ENCODE measurements at regions not wholly inside any gene's neighbourhood (a gene's known extent, or its start where the extent isn't known, plus 50 kb on each side); places are given as distances from the start of the nearest gene placed in this dataset.
"Not testable (repeated sequence)": the region's sequence is repeated elsewhere in the genome, so short reads cannot be mapped to it uniquely, and the experiment has no call there.

- DNase-seq (ENCODE audit: low spot score in 2 of 2) (no peak), FAIRE-seq (no peak)
These were observed 160.3 kb upstream of the NRP1 start for GRCh38 chr10:33494694-33495265.

DNA sequence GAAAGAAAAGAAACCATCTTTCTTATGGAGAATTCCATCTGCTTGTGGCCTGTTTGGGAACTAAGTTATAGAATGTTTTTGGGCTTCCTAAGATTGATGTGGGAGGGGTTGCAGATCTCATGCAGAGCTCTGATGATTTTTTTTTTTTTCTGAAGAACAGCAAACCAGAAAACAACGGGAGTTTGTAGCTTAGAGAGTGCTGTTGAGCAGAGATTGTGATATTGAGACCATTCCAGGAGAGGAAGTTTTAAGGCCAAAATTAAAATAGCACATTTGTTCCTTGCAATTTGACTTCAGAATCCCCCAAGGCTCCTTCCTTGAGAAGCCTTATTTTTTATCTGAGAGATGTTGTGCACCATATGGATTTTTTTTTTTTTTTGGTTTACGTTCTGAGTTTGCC is 159.5 kb upstream of the NRP1 start:
- DNase-seq (ENCODE audit: low spot score in 2 of 2), result no peak
- no peak for FAIRE-seq

GRCh38 chr10:33493497-33493896 is 159.0 kb upstream of the NRP1 start:
- FAIRE-seq, result no peak
- no peak for DNase-seq (ENCODE audit: low spot score in 2 of 2)

- FAIRE-seq, result no peak
- no peak for DNase-seq (ENCODE audit: low spot score in 2 of 2)
These were observed 158.4 kb upstream of the NRP1 start for GRCh38 chr10:33492701-33493345.

- no peak for DNase-seq (ENCODE audit: low spot score in 2 of 2)
- no peak for FAIRE-seq
These were observed 155.2 kb upstream of the NRP1 start for GRCh38 chr10:33489501-33490176.

DNA sequence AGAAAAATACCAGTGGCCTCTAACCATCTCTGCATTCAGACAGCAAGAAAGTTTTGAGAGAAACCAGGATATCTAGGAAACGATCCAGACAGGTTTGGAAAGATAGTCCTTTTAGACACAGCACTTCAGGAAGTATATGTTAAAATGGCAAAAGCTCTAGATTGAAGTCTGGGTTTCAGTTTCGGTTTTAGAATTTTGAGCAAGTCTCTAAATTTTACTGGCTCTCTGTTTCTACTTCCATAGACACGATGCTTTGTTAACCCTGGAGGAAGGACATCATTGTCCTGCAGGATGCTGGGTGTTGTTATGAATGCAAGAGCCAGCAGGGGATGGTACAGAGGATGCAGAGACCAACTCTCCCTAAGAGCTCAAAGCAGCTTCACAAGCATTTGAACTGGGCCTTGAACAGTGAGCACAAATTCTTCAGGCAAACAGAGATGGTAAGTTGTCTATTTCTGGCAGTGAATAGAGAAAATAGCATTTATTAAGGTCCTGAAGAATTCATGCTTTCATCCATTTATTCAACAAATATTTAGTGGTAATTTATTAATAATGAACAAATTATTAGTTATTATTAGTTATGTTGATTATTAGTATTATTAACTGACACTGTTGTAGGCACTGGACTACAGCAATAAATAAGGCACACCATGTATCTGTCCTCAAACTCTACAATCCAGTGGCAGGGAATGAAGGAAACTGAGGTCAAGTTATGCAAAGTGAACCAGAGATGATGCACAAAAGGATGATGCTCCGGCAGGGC is 152.7 kb upstream of the NRP1 start:
- DNase-seq (ENCODE audit: low spot score in 2 of 2) (no peak), FAIRE-seq (no peak)

- DNase-seq (ENCODE audit: low spot score in 2 of 2), result no peak
- FAIRE-seq, result no peak
These were observed 150.8 kb upstream of the NRP1 start for GRCh38 chr10:33485276-33485675.

GRCh38 chr10:33484787-33485186 is 150.3 kb upstream of the NRP1 start:
- FAIRE-seq, result no peak
- no peak for DNase-seq (ENCODE audit: low spot score in 2 of 2)

- FAIRE-seq, result no peak
These were observed 149.3 kb upstream of the NRP1 start for GRCh38 chr10:33483816-33484190.

DNA sequence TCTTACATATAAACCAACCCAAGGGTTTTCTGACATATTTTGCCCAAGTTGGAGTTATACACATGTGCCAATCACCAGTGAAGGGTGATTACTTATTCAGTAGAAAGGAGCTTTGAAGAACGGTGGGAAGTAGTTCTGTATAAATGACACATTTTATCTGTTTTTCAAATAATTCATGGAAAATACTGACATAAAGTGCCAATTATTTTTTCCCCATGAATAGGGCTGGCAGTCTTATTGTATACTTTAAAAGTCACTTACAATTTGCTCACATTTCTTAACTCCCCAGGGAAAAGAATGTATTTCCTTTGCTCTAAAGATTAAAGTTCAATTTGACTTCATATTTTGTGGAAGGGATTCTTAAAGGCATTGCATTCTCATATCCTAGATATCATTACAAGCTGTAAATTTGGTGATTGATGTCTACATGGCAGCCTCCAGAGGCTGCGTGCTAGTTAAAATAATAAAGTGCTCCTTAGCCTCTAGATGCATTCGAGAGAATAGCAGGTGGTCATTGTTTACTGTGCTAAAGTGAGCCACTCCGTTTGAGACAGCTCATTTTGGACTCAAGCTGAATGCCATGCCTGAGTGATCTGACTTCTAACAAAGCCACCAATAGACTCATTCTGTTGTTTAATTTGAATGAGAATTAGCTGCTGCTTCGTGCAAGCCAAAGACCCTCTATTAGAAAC is 148.8 kb upstream of the NRP1 start:
- no peak for FAIRE-seq
- DNase-seq (ENCODE audit: low spot score in 2 of 2), result no peak

More at GRCh38 chr10:33483816-33484190, 149.3 kb upstream of the NRP1 start:
- no peak for DNase-seq (ENCODE audit: low spot score in 2 of 2)

- FAIRE-seq, result no peak
These were observed 148.0 kb upstream of the NRP1 start for GRCh38 chr10:33482486-33482885.

DNA sequence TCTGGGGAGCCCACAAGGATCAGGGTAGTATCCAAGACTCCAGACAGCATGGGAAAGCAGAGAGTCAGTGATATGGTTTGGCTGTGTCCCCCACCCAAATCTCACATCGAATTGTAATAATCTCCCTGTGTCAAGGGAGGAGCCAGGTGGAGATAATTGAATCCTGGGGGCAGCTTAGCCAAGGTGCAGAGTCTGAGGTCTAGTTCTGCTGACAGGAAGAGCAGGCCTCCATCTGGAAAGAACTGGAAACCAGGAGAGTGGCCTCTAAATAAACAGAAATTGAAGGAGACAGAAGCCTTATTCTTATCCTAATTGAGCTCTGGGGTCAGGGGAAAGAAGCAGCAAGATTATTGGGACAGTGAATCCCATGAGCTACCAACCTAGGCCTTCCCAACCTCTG is 146.7 kb upstream of the NRP1 start:
- DNase-seq (ENCODE audit: low spot score in 2 of 2) (no peak), FAIRE-seq (no peak)

More at GRCh38 chr10:33482486-33482885, 148.0 kb upstream of the NRP1 start:
- DNase-seq (ENCODE audit: low spot score in 2 of 2), result no peak

DNA sequence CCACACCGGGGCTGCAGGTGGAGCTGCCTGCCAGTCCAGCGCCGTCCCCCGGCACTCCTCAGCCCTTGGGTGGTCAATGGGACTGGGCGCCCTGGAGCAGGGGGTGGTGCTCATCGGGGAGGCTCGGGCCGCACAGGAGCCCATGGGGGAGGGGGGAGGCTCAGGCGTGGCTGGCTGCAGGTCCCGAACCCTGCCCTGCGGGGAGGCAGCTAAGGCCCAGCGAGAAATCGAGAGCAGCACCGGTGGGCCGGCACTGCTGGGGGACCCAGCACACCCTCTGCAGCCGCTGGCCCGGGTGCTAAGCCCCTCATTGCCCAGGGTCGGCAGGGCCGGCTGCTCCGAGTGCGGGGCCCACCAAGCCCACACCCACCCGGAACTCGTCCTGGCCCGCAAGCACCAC is 145.9 kb upstream of the NRP1 start:
- FAIRE-seq; DNase-seq (ENCODE audit: low spot score in 2 of 2): not testable (repeated sequence)

DNA sequence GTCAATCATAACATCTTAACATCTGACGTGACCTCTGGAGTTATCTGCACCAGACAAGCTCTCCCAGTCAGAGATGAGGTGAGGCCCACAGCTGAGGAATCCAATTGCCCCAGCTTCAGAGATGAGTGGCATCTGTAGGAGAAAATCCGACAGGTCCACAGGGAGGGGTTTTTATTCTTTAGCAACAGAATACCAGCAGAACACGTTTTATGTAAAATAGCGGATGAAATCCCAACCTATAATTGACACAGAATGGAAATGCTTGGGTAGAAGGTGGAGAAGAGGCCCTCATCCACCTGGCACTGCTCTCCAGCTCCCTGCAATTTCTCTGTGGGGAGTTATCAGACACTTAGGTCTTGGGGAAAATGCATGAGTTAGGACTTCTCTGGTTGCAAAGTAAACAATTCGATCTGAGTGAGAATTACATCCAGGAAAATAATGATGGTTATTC is 144.2 kb upstream of the NRP1 start:
- DNase-seq (ENCODE audit: low spot score in 2 of 2) (no peak), FAIRE-seq (no peak)

DNA sequence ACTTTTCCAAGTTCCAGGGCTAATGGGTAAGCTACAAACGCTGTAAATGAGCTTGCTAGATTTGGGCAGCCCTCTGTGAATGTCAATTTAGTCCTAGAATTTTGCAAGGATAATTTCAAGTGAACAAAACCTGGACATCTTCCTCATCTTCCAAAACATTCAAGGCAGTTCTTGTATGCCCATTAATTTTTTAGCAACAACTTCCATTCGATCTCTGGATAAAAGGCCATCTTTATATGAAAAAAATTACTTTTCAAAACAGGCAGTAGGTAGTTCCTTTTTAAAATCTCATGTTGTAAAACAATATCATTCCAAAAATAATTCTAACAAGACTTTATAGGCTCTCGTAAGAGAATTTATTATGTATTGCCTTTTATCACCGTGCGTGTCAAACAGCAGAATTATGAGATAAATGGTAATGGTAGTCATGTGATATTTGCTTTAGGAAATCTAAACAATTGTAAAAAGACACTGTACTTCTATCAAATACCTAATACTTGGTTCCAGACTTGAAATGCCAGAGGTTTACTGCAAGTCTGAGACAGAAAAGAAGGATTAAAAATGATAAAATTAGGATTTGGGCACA is 143.7 kb upstream of the NRP1 start:
- FAIRE-seq (no peak), DNase-seq (ENCODE audit: low spot score in 2 of 2) (no peak)

GRCh38 chr10:33477291-33478088 is 143.0 kb upstream of the NRP1 start:
- no peak for DNase-seq (ENCODE audit: low spot score in 2 of 2)
- no peak for FAIRE-seq

- DNase-seq (ENCODE audit: low spot score in 2 of 2) (no peak), FAIRE-seq (no peak)
These were observed 142.3 kb upstream of the NRP1 start for GRCh38 chr10:33476757-33477273.

GRCh38 chr10:33473688-33474087 is 139.2 kb upstream of the NRP1 start:
- DNase-seq (ENCODE audit: low spot score in 2 of 2), result no peak
- FAIRE-seq, result no peak

GRCh38 chr10:33468006-33468405 is 133.5 kb upstream of the NRP1 start:
- not testable (repeated sequence) for FAIRE-seq; DNase-seq (ENCODE audit: low spot score in 2 of 2)

Data from frontal cortex (tissue), 3 donors.